ENCODE measurements at regions not wholly inside any gene's neighbourhood (a gene's known extent, or its start where the extent isn't known, plus 50 kb on each side); places are given as distances from the start of the nearest gene placed in this dataset.

- no peaks in the 10 kb centered on the region for H3K36me3 Mint-ChIP-seq (ENCODE audit: low read depth)
- H3K27ac Mint-ChIP-seq (ENCODE audit: unreplicated experiment), result no peak overlapping the region
- H3K27me3 Mint-ChIP-seq (ENCODE audit: low read depth), result no peaks in the 10 kb centered on the region
- H3K4me3 Mint-ChIP-seq, result no peak overlapping the region
- no peak for DNase-seq (ENCODE audit: low read depth, low spot score)
- TF ChIP-seq CTCF (conservative IDR thresholded peaks at IDR 0.05), result no peak
- H3K4me1 Mint-ChIP-seq, result no peaks in the 10 kb centered on the region
- H3K9me3 Mint-ChIP-seq, result no peaks in the 10 kb centered on the region
Observed at GRCh38 chr11:41779401-41779960, 320.0 kb upstream of the LRRC4C start.

DNA sequence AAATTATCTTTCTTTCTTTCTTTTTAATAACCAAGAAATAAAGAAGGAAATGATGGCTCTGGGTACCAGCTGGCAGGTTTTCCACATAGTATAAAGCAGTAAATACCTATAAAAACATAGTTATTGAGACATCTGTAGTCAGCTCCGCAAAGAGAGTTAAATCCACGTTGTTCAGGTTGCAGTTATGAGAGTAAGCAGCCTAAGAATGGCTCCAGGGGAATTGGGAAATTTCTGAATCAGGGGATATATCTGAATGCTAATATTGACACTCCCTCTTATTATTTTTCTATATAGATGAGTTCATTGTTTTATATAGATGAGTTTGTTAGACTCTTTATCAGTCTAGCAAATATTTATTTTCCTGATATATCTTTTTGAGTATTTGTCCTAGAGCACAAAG lies 322.0 kb upstream of the LRRC4C start:
- H3K4me1 Mint-ChIP-seq, result no peaks in the 10 kb centered on the region
- no peak overlapping the region for H3K4me3 Mint-ChIP-seq
- H3K27ac Mint-ChIP-seq (ENCODE audit: unreplicated experiment), result no peak overlapping the region
- no peaks in the 10 kb centered on the region for H3K27me3 Mint-ChIP-seq (ENCODE audit: low read depth)
- no peak for DNase-seq (ENCODE audit: low read depth, low spot score)
- H3K9me3 Mint-ChIP-seq, result no peaks in the 10 kb centered on the region
- TF ChIP-seq CTCF (conservative IDR thresholded peaks at IDR 0.05), result no peak
- H3K36me3 Mint-ChIP-seq (ENCODE audit: low read depth), result no peaks in the 10 kb centered on the region

GRCh38 chr11:41784513-41785335 lies 325.3 kb upstream of the LRRC4C start:
- Mint-ChIP-seq H3K27ac (ENCODE audit: unreplicated experiment) (no peak overlapping the region), H3K9me3 (peaks cover 2% of the 10 kb centered on the region), H3K4me3 (no peak overlapping the region), H3K4me1 (no peaks in the 10 kb centered on the region), H3K36me3 (ENCODE audit: low read depth) (no peaks in the 10 kb centered on the region), H3K27me3 (ENCODE audit: low read depth) (no peaks in the 10 kb centered on the region)
- TF ChIP-seq CTCF (conservative IDR thresholded peaks at IDR 0.05), result no peak
- DNase-seq (ENCODE audit: low read depth, low spot score), result no peak

DNA sequence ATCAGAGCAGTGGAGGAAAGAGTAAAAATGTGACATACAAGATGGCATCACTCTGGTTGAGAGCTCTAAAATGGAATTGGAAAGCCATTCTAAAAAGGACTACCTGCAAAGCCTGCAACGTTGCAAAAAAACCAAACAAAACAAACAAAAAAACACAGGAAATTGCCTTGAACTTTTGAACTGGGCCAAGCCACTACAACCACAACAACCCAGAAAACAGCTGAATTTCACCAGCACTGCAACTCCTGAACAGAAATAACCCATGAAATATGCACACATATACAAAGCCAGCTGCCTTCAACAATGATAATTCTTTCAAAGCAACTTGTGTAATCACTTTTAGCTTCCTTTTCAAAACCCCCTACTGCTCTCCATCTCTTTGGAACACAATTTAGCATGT lies 326.6 kb upstream of the LRRC4C start:
- Mint-ChIP-seq H3K27me3 (ENCODE audit: low read depth) (no peaks in the 10 kb centered on the region), H3K4me3 (no peak overlapping the region), H3K9me3 (peaks cover 2% of the 10 kb centered on the region), H3K27ac (ENCODE audit: unreplicated experiment) (no peak overlapping the region), H3K36me3 (ENCODE audit: low read depth) (no peaks in the 10 kb centered on the region), H3K4me1 (no peaks in the 10 kb centered on the region)
- no peak for TF ChIP-seq CTCF (conservative IDR thresholded peaks at IDR 0.05)
- no peak for DNase-seq (ENCODE audit: low read depth, low spot score)

DNA sequence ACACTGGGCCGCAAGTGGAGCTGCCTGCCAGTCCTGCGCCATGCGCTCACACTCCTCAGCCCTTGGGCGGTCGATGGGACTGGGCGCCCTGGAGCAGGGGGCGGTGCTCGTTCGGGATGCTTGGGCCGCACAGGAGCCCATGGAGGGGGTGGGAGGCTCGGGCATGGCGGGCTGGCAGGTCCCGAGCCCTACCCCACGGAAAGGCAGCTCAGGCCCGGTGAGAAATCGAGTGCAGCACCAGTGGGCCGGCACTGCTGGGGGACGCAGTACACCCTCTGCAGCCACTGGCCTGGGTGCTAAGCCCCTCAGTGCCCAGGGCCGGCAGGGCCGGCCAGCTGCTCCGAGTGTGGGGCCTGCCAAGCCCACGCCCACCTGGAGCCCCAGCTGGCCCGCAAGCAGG lies 328.7 kb upstream of the LRRC4C start:
- Mint-ChIP-seq H3K9me3 (peaks cover 2% of the 10 kb centered on the region), H3K4me3 (no peak overlapping the region), H3K27me3 (ENCODE audit: low read depth) (no peaks in the 10 kb centered on the region), H3K4me1 (no peaks in the 10 kb centered on the region), H3K27ac (ENCODE audit: unreplicated experiment) (no peak overlapping the region), H3K36me3 (ENCODE audit: low read depth) (no peaks in the 10 kb centered on the region)
- no peak for TF ChIP-seq CTCF (conservative IDR thresholded peaks at IDR 0.05)
- DNase-seq (ENCODE audit: low read depth, low spot score), result no peak

Measured in neural crest cell (in vitro differentiated cells).